Kidney tubule cell (primary cell): ENCODE measurements at regions not wholly inside any gene's neighbourhood (a gene's known extent, or its start where the extent isn't known, plus 50 kb on each side); places are given as distances from the start of the nearest gene placed in this dataset.
"Not testable (repeated sequence)": the region's sequence is repeated elsewhere in the genome, so short reads cannot be mapped to it uniquely, and the experiment has no call there.

ENCODE experiments used
- DNase-seq: peaks from one replicate; pipeline ENCODE4 v3.0.0-alpha.2; 2018; ENCODE audit warnings: low spot score

DNA sequence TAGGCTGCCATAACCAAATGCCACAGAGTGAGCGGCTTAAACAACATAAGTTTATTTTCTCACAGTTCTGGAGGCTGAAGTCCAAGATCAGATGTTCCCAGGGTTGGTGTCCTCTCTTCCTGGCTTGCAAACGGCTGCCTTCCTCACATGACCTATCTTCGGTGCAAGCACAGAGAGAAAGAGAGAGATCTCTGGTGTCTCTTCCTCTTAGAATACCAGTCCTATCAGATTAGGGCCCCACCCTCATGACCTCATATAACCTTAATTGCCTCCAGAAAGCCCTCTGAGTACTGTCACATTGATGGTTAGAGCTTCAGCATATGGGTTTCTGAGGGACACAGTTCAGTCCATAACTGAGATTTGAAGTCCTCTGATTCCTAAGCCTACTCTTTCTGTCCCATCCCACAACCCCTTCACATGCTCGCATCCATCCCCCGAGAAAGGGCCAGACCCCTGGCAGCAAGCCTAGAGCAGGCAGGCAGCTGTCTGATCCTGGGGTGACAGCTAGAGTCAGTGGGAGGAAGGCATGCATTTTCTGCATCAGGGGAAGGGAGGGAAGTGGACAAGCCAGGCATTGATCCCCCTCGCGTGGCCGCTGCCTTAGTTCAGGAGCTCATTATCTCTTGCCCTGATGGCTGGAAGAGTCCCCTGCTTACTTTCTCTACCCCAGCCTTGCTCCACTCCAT, 114.1 kb downstream of the FAR1 start:
- no peak for DNase-seq

DNA sequence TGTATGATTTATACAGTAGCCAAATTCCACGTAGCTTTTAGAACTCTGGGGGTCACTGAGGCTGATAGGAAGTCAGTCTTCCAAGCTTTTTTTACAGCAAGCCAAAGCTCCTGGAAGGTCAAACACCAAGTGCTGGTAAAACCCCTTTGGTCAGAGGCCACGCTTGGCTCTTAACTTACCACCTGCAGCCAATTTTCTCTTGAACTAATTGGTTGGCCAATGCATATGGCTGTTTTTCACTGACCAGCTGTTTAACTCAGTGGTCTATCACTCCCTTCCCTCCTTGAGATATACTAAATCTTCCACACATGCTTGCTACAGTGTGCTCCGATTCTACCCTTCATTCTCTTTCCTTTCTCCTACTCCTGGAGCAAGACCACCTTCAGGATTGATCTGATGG, 116.0 kb downstream of the FAR1 start:
- DNase-seq, result no peak

DNA sequence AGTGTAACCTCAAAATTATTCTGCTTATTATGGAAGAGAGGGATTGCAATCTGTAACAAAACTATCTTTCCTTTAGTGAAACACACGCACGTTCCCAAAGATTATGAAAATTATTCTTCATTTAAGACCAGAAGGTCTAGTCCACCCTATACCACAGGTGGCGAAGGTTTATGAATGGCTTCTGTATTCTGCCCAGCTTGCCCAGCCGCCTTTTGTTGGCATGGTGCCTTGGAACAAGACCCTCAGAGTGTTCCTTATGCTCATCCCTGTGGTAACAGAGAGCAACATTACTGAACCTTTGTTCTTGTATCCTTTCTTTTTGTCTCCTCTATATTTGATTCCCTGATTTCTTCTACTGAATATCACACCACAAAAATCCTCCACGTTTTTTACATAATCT, 116.4 kb downstream of the FAR1 start:
- no peak for DNase-seq

DNA sequence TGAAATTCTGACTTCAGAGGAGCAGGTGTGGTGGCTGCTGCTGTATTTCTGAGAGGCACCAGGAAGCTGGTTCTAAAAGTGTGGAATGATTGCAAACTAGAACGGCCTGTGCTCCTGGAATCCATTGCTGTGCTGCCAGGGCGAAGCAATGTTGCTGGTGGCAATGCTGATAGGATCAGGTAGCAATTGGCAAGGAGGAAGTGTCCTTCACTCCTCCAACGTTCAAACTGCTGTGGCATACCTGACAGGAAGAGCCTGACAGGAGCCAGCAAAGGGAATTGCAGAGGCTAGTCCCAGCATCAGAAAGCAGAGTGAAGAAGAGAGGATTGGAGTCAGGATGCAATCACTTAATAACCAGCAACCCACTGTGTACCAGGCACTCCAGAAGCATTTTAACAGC, 118.2 kb downstream of the FAR1 start:
- DNase-seq, result no peak

DNA sequence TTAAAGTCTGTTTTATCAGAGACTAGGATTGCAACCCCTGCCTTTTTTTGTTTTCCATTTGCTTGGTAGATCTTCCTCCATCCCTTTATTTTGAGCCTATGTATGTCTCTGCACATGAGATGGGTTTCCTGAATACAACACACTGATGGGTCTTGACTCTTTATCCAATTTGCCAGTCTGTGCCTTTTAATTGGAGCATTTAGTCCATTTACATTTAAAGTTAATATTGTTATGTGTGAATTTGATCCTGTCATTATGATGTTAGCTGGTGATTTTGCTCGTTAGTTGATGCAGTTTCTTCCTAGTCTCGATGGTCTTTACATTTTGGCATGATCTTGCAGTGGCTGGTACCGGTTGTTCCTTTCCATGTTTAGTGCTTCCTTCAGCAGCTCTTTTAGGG, 129.1 kb downstream of the FAR1 start:
- DNase-seq, result not testable (repeated sequence)

DNA sequence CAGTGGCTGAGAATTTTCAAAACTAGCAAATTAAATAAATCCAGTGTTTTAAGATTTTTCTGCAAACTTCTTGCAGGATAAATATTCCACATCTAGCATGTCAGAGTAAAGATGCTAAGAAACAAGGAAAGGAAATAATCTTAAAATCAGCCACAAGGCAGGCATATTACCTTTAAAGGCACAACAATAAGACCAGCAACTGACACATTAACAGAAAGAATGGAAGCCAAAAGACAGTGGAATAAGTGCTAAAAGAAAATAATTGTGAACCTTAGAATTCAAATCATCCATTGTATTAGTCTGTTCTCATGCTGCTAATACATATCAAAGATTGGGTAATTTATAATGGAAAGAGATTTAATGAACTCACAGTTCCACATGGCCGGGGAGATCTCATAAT, 132.4 kb downstream of the FAR1 start:
- no peak for DNase-seq

DNA sequence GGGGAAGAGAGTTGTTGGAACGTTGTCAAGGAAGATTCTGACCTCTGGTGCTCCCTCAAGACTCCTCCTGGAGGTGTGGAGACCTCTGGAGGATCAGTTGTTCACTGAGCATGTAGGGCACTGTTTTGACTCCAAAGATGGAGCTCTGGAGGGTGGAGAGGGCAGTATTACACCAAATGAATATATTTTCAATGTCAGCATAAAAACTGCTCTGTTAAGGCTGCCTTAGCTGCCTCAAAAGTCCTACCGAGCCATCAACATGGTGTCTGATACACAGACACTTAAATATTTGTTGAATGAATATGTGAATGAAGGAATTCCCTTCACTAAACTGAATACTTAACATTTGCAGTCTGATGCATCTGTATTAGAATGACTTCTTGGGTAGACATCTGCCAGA, 144.2 kb upstream of the SPON1 start:
- DNase-seq, result no peak

DNA sequence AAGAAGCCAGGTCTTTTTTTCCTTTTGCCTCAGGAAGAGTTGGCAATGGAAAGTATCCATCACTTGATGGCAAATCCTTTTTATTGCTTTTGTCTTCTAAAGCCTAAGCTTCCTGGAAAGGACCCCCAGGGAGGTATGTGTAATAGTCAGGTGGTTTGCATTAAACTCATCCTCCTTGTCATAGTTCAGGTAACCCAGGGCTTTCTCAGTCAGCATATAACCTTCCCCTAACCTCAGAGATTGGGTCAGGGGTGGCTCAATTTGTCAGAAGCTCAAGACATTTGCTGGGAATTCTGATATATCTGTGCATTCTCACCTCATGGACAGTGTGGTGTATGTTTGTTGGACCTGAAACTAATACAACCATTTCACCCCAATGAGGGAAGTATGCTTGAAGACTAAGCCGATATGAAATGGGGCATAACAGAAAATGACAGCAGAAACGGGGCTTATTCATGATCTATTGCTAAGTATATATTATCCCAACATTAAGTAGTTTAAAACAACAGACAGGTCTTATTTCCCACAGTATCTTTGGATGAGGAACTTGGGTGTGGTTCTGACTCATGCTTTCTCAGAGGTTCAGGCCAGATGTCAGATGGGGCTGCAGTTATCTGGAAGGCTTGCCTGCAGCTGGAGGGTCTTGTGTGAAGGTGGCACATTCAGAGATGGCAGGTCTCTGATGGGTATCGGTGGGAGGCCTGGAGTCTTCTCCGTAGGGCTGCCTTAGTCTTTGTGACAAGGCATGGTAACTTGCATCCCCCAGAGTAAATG, 135.8 kb upstream of the SPON1 start:
- peak; percentile 37 for DNase-seq

- DNase-seq, result peak; percentile 40
These were observed 130.8 kb upstream of the SPON1 start for GRCh38 chr11:13831696-13832095.

DNA sequence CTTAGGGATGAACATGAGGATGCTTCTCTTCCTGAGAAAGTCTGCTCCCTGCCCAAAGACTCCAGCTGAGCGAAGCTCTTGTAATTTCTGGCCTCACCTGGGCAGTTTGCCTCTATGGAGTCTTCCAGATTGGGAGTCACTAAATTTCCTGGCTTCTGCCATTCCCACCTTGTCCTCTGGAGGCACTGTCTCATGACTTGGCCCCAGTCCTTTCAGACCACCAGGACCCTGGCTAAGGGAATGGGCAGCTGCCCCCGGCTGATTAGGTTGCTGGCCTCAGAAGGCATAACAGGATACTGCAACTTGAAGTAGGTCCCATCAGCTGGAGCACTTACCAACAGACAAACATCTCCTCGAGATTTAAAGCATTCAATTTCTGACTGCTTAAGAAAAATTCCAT, 128.1 kb upstream of the SPON1 start:
- DNase-seq, result no peak

DNA sequence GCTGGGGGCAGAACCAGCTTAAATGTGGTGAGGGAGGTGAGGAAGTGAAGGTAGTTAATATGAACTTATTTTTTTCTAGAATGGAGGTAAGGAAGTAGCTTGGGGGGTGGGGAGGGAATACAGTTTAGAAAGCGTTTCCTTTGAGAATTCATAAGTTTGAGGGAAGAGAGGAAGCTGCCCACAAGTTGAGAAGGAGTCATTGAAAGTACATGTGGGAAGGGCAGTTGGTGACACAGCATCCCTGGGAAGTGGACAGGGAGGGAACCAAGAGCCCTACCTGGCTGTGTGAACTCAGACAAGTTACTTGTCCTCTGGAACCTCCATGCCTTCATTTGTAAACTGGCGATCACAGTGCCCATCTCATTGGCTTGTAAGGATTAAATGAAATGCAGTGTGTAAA, 125.9 kb upstream of the SPON1 start:
- peak; percentile 4 for DNase-seq

- peak; percentile 89 for DNase-seq
These were observed 125.2 kb upstream of the SPON1 start for GRCh38 chr11:13837286-13837685.

DNA sequence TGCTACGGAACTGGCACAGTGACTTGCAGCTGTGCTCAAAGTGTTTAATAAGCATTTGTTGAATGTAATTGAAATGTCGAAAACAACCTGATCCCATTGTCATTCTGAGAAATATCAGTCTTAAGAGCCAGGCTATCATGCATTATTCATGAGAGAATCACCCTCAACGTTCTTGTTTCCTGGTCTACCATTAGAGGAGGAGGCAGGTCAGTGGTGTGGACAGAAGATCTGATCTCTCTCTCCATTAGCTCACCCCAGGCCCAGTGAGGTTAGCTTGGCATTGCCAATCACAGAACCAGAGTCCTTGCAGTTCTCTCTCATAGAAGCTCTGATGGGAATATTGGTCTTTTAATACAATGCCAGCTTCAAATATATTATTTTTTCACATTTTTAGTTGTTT, 121.1 kb upstream of the SPON1 start:
- DNase-seq, result peak; percentile 43

- no peak for DNase-seq
These were observed 114.5 kb upstream of the SPON1 start for GRCh38 chr11:13848031-13848430.

- no peak for DNase-seq
These were observed 112.1 kb upstream of the SPON1 start for GRCh38 chr11:13850231-13851005.

DNA sequence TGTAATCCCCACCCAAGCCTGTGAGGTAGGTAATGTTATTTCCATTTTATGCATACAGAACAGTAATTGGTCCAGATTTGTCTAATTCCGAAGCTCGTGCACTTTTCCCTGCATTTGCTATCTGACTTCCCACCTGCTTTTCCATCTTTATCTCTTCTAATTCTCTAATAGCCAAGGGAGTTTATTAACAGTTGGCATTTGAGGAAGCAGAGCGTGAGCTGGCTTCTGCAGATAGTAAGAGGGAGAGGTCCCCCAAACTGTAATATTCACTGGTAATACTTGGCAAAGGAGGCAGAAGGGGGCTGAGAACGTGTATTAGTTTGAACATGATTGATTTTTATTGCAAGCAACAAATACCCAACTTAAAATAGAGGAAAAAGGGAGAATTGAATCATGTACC, 110.8 kb upstream of the SPON1 start:
- no peak for DNase-seq

GRCh38 chr11:13852481-13852880, 110.0 kb upstream of the SPON1 start:
- no peak for DNase-seq

- no peak for DNase-seq
These were observed 104.7 kb upstream of the SPON1 start for GRCh38 chr11:13857828-13858227.

DNA sequence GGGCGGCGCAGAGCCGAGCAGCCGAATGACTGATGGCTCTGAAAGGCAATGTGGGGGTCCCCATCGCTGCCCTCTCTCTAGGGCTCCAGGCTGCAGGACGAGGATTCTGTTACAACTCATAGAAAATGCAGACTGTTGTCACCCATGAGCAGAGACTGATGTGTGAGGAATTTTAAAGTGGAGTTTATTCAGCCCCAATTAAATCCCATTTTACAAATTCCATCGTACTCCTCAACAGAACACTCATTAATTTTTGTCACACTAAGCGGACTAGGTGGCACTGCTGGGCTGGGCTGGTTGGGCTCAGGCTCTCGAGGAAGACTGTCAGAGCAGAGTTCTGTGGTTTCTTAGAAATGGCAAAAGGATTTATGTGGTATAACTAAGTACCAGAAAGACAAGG, 102.6 kb upstream of the SPON1 start:
- DNase-seq, result no peak

- DNase-seq, result no peak
These were observed 101.1 kb upstream of the SPON1 start for GRCh38 chr11:13861411-13861810.

DNA sequence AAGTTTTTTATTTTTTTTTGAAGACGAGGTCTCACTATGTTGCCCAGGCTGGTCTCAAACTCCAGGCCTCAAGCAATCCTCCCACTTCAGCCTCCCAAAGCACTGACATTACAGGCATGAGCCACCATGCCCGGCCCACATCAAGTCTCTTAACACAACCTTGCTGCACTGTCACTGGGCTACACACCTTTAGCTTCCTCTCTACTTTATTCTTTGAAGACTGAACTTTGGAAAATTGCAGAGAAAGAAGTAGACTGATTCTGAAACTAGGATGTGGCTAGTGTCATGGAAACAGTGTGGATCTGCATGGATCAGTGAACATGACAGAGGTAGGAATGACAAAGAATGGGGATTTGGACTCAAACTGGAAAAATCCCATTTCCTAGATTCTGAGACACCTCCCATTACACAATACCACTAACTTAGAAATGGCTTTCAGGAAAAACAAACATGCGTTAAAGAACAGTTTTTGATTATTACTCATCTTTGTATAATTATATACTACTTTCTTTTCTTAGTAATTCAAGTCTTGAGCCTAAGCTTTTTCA, 99.6 kb upstream of the SPON1 start:
- peak; percentile 65 for DNase-seq

GRCh38 chr11:13868710-13869397, 93.7 kb upstream of the SPON1 start:
- peak; percentile 30 for DNase-seq
